8988T (cell line): ENCODE measurements at regions not wholly inside any gene's neighbourhood (a gene's known extent, or its start where the extent isn't known, plus 50 kb on each side); places are given as distances from the start of the nearest gene placed in this dataset.
"Not testable (repeated sequence)": the region's sequence is repeated elsewhere in the genome, so short reads cannot be mapped to it uniquely, and the experiment has no call there.

Experiments
- DNase-seq: peaks from one replicate; pipeline ENCODE4 v3.0.0; 2011

DNA sequence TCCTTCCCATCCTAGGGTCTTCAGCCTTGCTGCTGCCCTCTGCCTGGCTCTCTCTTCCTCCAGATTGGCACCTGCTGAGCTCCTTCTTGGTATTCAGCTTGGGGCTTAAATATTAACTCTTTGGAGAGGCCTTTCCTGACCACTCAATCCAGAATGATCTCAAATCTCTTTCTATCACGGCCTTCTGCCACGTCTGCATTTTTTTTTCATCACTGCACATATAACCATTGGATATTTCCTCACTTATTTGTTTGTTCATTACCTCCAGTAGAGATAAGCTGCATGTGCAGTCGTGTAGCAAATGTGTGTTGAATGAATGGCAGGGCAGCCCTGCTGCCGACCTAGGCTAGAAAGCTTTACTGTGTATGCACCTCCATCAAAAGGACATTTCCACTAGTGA is 51.6 kb upstream of the MPP7 start:
- no peak for DNase-seq

DNA sequence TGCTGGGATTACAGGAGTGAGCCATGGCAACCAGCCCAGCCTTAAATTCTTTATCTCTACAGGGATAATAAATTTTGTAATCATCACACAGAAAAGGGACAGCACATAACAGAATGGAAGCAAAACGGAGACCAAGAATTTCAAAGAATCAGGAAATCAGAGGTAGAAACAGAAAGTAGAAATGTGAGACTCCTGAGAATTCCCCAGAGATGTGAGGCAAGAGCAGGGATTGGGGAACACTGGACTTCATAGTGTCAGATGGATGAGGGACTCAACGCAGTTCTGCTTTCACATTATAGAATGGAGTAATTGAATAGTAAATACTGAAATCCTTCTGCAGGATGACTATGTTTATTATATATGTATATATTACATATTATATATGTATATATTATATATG is 52.5 kb upstream of the MPP7 start:
- DNase-seq: no peak

DNA sequence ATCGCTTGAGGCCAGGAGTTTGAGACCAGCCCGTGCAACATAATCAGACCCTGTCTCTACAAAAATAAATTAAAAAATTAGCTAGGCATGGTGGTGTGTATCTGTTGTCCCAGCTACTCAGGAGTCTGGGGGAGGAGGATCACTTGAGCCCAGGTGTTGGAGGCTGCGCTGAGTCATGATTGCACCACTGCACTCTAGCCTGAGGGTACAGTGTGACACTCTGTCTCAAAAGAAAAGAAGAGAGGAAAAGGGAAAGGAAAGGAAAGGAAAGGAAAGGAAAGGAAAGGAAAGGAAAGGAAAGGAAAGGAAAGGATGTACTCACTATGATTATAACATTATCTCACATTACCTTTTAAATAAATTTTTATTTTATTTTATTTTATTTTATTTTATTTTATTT is 56.5 kb upstream of the MPP7 start:
- DNase-seq: no peak

DNA sequence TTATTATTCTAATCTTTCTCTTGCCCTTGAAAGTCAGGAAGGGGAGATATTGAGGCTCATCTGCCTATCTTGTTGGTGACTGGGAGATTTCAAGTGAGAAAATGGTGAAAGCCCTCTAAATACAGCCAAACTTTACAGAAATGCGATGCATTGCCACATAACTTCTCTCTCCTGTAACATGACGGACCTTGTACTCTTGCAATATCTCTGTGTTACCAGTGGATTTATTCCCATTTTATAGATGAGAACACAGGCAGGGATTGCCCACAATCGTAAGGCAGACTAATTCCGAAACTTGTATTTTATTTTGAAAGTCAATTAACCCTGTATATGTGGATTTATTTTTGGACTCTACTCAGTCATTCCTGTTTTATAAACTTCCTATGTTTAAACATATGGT is 57.3 kb upstream of the MPP7 start:
- DNase-seq: no peak

DNA sequence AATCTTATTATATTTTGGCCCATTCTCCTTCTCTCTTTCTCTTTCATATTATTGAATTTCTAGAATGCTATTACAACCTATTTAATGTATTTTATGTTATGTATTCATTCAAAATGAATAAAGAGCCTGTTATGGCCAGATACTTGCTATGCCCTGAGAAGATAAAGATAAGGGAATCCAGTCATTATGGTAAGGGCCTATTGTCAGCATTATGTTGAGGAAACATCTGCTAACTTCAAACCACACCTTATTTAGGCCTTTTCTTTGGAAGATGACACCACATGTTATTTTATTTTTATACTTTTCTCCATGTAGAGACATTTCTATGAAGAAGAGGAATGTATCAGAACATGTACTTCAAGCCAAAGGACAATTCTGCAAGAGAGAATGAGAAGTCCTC is 60.5 kb upstream of the MPP7 start:
- DNase-seq: no peak

DNA sequence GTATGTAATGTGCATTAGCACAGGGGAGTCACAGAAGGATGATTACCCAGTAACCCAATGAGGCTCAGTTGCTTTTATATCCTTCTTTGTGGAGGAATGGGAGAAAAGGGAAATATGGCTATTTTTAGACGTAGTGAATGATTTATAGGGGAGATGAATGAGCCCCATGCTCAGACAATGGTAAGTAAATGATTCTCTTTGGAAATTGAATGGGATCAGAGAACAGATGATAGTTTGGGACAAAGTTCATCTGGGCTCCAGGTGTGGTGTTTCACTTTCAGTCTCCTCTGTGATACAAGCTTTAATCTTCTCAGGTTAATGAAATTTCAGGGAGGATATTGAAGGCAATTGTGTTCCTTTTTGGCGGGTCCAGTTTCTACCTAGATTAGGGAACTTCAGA is 63.0 kb upstream of the MPP7 start:
- no peak for DNase-seq

DNA sequence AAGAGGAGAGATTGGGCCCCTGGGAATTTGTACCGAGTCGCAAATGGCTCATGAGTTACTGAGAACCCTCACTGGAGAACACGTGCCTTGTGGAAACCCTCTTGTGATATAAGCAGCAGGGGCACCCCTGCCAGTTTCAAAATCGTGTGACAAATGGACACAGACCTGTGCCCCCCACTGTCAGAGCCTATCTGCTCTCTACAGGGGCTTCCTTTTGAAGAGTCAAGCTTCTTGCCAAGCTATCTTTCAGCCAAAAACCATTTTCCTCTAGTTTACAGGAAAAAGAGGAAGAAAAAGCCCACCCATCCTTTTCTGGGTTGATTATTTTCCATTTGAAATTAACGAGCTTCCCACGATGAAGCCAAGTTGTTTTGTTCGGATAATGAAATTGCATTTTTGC is 64.1 kb upstream of the MPP7 start:
- DNase-seq: no peak

DNA sequence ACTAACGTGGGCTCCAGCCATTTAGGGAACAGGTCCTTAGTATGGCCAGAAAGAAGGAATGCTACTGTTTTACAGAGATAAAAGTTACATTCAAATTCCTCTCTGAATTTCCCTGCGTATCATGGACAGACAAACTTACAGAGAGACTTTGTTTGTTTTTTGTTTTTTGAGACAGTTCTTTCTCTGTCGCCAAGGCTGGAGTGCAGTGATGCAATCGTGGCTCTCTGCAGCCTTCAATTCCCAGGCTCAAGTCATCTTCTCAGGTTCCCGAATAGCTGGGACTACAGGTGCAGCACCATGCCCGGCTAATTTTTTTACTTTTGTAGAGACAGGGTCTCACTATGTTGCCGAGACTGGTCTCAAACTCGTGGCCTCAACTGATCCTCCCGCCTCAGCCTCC is 64.5 kb upstream of the MPP7 start:
- no peak for DNase-seq

DNA sequence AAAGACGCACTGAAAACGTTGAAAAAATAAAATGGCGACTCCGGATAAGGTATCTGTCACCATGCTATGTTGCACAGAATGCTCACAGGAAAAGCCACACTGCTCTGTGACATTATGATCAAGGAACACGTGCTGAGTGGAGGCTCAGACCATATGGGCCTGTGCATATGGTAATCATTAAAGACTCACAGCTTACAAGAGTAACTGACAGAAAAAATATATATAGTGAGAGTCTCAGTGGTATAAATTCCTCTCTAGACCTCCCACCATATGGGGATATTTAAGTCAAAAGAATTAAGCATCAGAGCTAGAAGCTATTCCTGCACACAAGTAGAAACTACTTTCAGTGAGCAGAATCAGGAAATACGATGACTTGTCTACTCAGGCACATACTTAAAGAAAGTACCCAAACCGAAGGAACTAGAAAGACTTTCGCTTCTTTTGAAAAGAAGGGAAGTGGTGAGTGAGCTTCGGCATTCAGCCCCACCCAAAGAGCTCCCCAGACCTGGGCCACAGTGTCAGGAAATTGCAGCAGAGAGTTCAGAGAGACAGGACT is 65.1 kb upstream of the MPP7 start:
- DNase-seq: no peak

DNA sequence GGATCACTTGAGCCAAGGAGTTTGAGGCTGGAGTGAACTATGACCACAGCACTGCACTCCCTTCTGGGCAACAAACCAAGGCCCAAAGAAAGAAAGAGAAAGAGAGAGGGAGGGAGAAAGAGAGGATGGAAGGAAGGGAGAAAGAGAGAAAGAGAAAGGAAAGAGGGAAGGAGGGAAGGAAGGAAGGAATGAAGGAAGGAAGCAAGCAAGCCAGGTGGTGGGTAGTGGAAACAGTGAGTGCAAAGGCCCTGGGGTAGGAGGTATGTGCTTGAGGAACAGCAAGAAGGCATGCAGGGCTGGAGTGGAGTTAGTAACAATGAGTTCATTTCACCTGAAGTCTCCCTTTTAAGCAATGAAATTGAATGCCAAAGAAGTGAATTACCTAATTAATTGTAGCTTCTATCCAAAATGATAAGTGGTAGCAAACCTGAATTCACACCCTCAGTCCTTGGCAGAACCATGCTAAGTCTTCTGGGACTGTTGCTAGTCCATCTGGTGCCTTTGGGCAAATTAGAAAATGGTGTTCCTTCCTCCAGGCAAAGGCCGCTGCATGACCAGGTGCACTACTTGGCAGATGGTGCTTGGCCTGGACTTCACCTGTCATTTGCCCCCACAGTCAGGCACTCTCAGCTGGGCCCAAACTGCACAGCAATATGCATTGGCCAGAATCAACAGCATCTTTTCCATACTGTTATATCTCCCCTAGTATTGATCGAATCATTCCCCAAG is 67.4 kb upstream of the MPP7 start:
- DNase-seq: no peak

DNA sequence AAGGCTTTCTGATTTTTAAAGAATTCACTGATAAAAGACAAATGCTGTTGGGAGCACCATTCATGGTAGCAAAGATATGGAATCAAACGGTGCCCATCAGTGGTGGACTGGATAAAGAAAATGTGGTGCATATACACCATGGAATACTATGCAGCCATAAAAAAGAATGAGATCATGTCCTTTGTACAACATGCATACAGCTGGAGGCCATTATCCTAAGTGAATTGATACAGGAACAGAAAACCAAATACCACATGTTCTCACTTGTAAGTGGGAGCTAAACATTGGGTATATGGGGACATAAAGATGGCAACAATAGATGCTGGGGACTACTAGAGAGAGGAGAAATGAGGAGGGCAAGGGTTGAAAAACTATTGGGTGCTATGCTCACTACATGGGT is 68.8 kb upstream of the MPP7 start:
- DNase-seq: not testable (repeated sequence)

DNA sequence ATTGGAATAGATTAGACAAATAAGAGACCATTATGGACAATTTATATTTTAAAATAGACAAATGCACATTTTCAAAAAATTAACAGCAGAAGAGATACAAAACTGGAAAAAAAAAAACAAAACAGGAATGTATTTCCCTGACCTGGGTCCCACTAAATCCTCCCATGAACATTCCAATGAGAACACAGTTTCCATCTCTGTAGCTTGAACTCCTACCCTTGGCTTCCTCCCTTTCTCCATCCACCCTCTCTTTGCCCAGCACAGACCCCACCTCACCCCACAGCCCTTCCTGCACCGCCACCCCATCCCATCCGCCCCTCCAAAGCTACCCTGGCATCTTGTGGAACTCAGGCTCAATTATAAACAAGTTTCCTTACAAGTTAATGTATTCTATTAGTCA is 71.2 kb upstream of the MPP7 start:
- no peak for DNase-seq

DNA sequence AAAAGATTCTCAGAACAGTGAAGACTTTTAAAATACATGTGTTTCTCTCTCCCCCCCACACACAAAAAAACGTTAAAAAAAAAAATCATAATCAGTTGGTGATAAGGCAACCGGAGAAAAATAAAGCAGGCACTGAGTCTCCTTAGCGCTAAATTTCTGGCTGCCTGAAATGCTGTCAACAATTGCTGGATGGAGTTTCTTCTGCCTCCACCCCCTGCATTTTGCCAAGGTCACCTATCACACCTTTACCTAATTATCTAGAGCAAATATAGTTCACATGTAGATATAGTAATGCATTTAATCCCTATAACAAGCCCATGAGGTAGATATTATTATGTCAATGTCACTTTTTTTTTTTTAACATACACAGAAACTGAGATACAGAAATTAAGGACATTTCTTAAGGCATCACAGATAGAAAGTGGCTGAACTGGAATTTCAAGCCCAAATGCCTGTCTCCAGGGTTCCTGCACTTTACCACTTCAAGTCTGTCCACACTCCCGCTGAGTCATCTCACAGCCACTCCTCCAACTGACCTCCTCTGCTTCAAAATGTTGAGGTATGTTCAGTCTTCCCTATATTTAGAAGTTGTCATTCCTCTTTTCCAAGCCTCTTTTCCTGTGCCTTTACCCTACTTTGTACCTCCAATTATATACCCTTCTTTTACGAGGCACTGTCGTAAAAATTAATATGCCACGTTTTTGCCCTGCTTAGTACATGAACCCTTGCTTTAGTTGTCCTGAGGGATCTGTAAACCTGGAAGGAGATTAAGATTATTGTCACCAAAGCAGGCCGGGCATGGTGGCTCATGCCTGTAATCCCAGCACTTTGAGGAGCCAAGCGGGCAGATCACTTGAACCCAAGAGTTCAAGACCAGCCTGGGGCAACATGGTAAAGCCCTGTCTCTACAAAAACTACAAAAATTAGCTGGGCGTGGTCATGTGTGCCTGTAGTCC is 72.8 kb upstream of the MPP7 start:
- DNase-seq: no peak

DNA sequence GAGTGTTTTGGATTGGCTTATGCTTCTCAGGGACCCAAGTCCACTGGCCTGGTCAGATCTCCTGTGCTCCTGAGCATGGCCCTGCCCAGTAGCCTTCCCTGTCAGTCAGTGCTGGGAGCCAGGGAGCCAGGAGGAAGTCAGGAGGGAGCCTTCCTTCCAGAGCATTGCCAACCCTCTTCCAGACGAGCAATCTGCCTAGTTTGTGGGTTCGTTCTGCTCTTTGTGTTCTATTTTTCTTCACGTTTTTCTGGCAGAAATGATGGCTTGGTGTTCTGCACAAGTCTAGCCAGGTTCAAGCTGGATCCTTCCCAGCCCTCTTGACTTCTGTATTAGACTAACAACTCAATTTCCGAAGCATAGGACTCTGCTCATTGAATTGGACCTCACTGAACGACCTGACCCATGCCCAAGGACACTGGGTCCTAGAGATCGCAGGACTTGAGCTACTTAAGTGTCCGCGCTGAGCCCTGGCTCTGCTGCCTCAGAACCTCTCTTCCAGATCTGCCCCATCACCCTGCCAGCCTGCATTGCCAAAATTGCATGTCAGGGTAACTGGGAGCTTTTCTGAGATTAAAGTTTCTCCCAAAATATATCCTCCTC is 76.2 kb upstream of the MPP7 start:
- DNase-seq: no peak

DNA sequence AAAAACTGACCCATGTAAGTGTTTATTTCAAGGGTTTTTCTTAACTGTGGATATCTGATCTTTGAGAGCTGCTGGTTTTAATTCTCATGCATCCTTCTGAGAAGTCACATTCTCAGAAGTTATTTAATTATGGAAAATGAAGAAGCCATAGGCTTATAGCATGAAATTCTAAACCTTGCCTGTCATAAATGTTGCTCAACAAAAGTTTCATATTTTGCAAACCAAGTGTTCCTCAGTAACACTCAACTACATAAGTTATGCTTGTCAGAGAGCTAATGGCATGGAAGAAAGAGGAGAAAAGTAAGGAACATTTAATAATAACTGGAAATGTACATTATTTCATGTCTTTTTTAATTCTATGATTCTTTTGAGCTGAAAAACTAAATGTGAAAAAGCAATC is 78.6 kb upstream of the MPP7 start:
- no peak for DNase-seq

DNA sequence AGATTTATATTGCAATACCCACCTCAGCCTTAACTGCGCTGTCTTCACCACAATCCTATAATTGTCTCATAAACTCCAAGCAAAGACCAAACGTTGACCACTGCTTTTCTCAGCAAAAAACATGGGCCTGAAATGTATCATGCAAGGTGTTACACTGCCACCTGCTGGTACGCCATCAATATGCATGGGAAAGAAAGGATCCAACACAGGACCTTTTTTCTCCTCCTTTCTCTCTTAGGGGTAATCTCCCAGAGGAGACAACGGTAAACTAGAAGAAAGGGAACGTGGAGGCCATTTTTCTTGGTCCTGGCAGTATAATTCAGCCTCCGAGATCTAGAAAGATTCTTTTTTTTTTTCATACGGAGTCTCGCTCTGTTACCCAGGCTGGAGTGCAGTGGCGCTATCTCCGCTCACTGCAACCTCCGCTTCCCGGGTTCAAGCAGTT is 79.1 kb upstream of the MPP7 start:
- DNase-seq: peak; percentile 32

DNA sequence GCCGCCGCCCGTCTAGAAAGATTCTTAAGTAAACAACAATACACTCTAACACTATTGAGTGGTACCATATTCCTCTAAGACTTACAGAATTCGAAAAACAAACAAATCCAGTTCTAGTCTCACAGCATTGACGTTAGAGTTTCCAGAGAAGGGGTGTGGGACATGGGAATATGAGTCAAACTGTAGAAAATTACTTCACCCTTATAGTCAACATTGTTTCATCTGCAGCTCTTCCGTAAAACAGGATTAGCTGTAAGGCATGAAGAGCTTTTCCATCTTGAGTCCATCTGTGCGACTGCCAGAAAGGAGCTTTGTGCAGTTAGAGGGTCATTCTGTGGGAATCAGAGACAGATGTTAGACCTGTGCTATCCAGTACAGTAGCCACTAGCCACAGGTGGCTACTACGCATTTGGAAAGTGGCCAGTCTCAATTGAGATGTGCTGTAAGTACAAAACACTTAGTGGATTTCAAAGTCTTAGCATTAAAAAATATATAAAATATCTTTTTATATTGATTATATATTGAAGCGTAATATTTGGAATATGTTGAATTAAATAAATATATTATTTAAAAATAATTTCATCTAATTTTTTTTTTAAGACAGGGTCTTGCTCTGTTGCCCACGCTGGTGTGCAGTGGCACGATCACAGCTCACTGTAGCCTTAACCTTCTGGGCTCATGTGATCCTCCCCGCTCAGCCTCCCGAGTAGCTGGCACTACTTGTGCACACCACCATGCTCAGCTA is 79.8 kb upstream of the MPP7 start:
- DNase-seq: no peak

DNA sequence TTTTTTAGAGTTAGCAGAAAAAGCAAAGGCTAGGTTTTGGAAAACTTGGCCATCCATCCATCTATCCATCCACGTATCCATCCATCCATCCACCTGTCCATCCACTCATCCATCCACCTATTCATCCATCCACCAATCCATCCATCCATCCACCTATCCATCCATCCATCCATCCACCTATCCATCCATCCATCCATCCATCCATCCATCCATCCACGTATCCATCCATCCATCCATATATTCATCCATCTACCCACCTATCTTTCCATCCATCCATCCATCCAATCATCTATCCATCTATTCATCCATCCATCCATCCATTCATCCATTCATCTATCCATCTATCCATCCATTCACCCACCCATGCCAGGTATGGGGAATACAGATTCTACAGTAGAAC is 81.7 kb upstream of the MPP7 start:
- no peak for DNase-seq

DNA sequence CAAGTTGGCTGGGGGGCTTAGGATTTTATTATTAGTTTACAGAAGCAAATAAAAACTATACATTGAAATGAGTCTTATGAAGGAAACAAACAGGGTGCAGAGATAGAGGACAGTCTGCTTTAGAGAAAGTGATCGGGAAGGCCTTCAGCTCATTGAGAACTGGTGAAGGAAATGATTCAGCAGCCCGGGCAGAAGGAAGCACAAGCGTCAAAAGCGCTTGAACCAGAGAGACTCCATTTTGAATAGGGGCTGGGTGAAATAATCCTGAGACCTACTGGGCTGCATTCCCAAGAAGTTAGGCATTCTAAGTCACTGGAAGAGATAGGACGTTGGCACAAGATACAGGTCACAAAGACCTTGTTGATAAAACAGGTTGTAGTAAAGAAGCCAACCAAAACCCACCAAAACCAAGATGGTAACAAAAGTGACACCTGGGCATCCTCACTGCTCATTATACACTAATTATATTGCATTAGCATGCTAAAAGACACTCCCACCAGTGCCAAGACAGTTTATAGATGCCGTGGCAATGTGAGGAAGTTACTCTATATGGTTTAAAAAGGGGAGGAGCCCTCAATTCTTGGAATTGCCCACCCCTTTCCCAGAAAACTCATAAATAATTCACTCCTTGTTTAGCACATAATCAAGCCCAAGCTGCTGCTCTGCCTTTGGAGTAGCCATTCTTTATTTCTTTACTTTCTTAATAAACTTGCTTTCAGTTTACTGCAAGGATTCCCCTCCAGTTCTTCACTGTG is 83.1 kb upstream of the MPP7 start:
- DNase-seq: no peak

DNA sequence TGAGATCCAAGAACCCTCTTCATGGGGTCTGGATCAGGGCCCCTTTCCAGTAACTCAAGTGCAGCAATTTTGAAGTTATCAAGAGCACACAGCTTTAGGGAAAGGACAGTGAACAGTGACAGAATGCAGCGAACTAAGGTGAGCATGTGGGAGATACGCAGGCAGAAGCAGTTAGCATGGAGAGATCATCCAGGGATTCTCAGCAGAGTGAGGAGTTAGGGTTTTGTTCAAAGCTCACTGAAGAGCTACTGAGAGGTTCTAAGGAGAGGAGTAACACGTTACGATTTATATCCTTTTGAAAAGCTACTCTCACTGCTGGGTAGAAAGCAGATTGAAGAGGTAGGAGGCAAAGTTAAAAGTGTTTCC is 83.6 kb upstream of the MPP7 start:
- no peak for DNase-seq

DNA sequence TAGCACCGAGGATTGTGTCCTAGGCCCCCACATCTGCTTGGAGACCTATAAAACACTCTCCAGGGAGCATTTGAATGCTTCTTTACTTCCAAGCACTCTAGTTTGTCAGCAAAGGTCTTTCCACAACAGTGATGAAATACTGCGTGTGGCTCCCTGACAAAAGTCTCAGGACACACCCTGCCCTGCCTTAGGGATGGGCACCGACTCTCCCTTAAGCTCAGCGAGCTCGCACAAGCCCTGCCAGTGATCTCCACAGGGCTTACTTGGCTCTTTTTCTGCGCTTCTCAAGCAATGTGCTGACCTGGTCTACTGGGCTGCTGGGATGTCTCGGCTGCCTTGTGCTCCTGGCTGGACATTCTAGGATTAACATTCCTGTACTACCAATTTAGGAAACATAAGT is 84.3 kb upstream of the MPP7 start:
- DNase-seq: no peak

DNA sequence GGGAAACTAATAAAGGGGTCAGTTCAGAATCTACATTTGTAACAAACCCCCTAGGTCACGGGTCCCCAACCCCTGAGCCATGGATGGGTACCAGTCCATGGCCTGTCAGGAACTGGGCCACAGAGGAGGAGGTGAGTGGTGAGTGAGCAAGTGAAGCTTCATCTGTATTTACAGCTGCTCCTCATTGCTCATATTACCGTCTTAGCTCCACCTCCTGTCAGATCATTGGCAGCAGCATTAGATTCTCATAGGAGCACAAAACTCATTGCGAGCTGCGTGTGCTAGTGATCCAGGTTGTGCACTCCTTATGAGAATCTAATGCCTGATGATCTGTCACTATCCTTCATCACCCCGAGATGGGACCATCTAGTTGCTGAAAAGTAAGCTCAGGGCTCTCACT is 88.4 kb upstream of the MPP7 start:
- no peak for DNase-seq
